ENCODE measurements at regions not wholly inside any gene's neighbourhood (a gene's known extent, or its start where the extent isn't known, plus 50 kb on each side); places are given as distances from the start of the nearest gene placed in this dataset.

- TF ChIP-seq, protein P1, sequence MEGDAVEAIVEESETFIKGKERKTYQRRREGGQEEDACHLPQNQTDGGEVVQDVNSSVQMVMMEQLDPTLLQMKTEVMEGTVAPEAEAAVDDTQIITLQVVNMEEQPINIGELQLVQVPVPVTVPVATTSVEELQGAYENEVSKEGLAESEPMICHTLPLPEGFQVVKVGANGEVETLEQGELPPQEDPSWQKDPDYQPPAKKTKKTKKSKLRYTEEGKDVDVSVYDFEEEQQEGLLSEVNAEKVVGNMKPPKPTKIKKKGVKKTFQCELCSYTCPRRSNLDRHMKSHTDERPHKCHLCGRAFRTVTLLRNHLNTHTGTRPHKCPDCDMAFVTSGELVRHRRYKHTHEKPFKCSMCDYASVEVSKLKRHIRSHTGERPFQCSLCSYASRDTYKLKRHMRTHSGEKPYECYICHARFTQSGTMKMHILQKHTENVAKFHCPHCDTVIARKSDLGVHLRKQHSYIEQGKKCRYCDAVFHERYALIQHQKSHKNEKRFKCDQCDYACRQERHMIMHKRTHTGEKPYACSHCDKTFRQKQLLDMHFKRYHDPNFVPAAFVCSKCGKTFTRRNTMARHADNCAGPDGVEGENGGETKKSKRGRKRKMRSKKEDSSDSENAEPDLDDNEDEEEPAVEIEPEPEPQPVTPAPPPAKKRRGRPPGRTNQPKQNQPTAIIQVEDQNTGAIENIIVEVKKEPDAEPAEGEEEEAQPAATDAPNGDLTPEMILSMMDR (IDR thresholded peaks at IDR 0.05) = no peak
- no peak for TF ChIP-seq POLR2A (IDR thresholded peaks at IDR 0.05)
These were observed 60.1 kb upstream of the ADRA2C start for GRCh38 chr4:3706111-3706511.

Measured in sigmoid colon (tissue), 3 donors.